KMS-11 (cell line): ENCODE measurements at regions not wholly inside any gene's neighbourhood (a gene's known extent, or its start where the extent isn't known, plus 50 kb on each side); places are given as distances from the start of the nearest gene placed in this dataset.

ENCODE experiments used
- H2AFZ ChIP-seq: fragments of 200-600 bp; sonication (generic); 2 replicates; pipeline ENCODE4 v1.6.1; 2016; ENCODE audit warnings: antibody characterized with exemption, mixed run types, low read depth
- H3K27ac ChIP-seq: fragments of 200-600 bp; sonication (generic); 2 replicates; pipeline ENCODE4 v1.6.1; 2016; ENCODE audit warnings: mild to moderate bottlenecking, mixed run types
- H3K27me3 ChIP-seq: fragments of 200-600 bp; sonication (generic); 2 replicates; pipeline ENCODE4 v1.6.1; 2017; ENCODE audit warnings: mild to moderate bottlenecking, low read depth, mixed run types, moderate library complexity; ENCODE audit not compliant: insufficient read depth
- H3K36me3 ChIP-seq: fragments of 200-600 bp; sonication (generic); 2 replicates; pipeline ENCODE4 v1.6.1; 2017; ENCODE audit warnings: mild to moderate bottlenecking, mixed run types; ENCODE audit not compliant: insufficient read depth
- H3K4me1 ChIP-seq: fragments of 200-600 bp; sonication (generic); 2 replicates; pipeline ENCODE4 v1.6.1; 2016; ENCODE audit warnings: mild to moderate bottlenecking, low read depth, mixed run types; ENCODE audit not compliant: poor library complexity, severe bottlenecking
- H3K4me2 ChIP-seq: fragments of 200-600 bp; sonication (generic); 2 replicates; pipeline ENCODE4 v1.7.0; 2016; ENCODE audit warnings: mild to moderate bottlenecking, mixed run types
- H3K4me3 ChIP-seq: fragments of 200-600 bp; sonication (generic); IDR thresholded peaks from 2 replicates; pipeline ENCODE4 v1.6.1; 2017; ENCODE audit warnings: low read depth, low read length, mixed read lengths; ENCODE audit not compliant: insufficient read depth
- H3K79me2 ChIP-seq: fragments of 200-600 bp; sonication (generic); 2 replicates; pipeline ENCODE4 v1.6.1; 2016; ENCODE audit warnings: low read depth, mixed run types; ENCODE audit not compliant: insufficient read depth
- H3K9ac ChIP-seq: fragments of 200-600 bp; sonication (generic); 2 replicates; pipeline ENCODE4 v1.6.1; 2016; ENCODE audit warnings: mild to moderate bottlenecking, mixed run types
- H4K20me1 ChIP-seq: fragments of 200-600 bp; sonication (generic); 2 replicates; pipeline ENCODE4 v1.6.1; 2016; ENCODE audit warnings: mild to moderate bottlenecking, mixed run types; ENCODE audit not compliant: insufficient read depth
- CTCF ChIP-seq: fragments of 200-600 bp; sonication (generic); conservative IDR thresholded peaks from 2 replicates; pipeline ENCODE4 v1.6.1; 2017; ENCODE audit warnings: low read depth, mild to moderate bottlenecking, antibody characterized with exemption, low read length, moderate library complexity, mixed read lengths

DNA sequence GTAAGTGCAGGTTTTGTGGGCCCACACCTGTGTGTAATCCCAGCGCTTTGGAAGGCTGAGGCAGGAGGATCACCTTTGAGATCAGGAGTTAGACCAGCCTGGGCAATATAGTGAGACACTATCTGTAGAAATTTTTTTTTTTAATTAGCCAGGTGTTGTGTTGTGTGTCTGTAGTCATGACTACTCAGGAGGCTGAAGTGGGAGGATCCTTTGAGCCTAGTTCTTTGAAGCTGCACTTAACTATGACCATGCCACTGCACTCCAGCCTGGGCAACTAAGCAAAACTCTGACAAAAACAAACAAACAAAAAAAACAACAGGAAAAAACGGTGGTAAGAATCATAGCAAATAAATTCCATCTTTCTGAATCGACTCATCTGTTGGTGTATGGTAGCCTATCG, 268.6 kb upstream of the PDGFD start:
- Histone ChIP-seq H2AFZ (no peak overlapping the region), H3K79me2 (no peaks in the 10 kb centered on the region), H3K27ac (no peak overlapping the region), H4K20me1 (no peaks in the 10 kb centered on the region), H3K27me3 (no peaks in the 10 kb centered on the region), H3K4me3 (no peak overlapping the region), H3K4me2 (no peak overlapping the region), H3K9ac (no peak overlapping the region), H3K36me3 (no peaks in the 10 kb centered on the region), H3K4me1 (no peaks in the 10 kb centered on the region)
- no peak for TF ChIP-seq CTCF

GRCh38 chr11:104422324-104422944, 258.5 kb upstream of the PDGFD start:
- Histone ChIP-seq H4K20me1 (no peaks in the 10 kb centered on the region), H3K27me3 (no peaks in the 10 kb centered on the region), H3K4me1 (no peaks in the 10 kb centered on the region), H3K27ac (no peak overlapping the region), H3K4me2 (no peak overlapping the region), H3K79me2 (no peaks in the 10 kb centered on the region), H3K36me3 (no peaks in the 10 kb centered on the region), H3K4me3 (no peak overlapping the region), H3K9ac (no peak overlapping the region), H2AFZ (no peak overlapping the region)
- TF ChIP-seq CTCF, result no peak

- H3K79me2 ChIP-seq, result no peaks in the 10 kb centered on the region
- no peaks in the 10 kb centered on the region for H3K36me3 ChIP-seq
- no peak overlapping the region for H3K4me2 ChIP-seq
- H3K27me3 ChIP-seq, result no peaks in the 10 kb centered on the region
- no peak overlapping the region for H3K9ac ChIP-seq
- TF ChIP-seq CTCF, result no peak
- H3K4me3 ChIP-seq, result no peak overlapping the region
- H2AFZ ChIP-seq, result no peak overlapping the region
- H3K4me1 ChIP-seq, result no peaks in the 10 kb centered on the region
- no peak overlapping the region for H3K27ac ChIP-seq
- no peaks in the 10 kb centered on the region for H4K20me1 ChIP-seq
Observed at GRCh38 chr11:104410336-104410735, 246.4 kb upstream of the PDGFD start.

GRCh38 chr11:104408630-104409029, 244.7 kb upstream of the PDGFD start:
- H3K9ac ChIP-seq, result no peak overlapping the region
- no peak for TF ChIP-seq CTCF
- no peak overlapping the region for H3K4me3 ChIP-seq
- H3K4me2 ChIP-seq, result no peak overlapping the region
- H3K27ac ChIP-seq, result no peak overlapping the region
- no peaks in the 10 kb centered on the region for H4K20me1 ChIP-seq
- no peak overlapping the region for H2AFZ ChIP-seq
- H3K4me1 ChIP-seq, result no peaks in the 10 kb centered on the region
- H3K27me3 ChIP-seq, result no peaks in the 10 kb centered on the region
- H3K36me3 ChIP-seq, result no peaks in the 10 kb centered on the region
- no peaks in the 10 kb centered on the region for H3K79me2 ChIP-seq
